SU-DHL-6 (cell line): ENCODE measurements at regions not wholly inside any gene's neighbourhood (a gene's known extent, or its start where the extent isn't known, plus 50 kb on each side); places are given as distances from the start of the nearest gene placed in this dataset.

Experiments
- H2AFZ ChIP-seq: fragments of 200-600 bp; sonication (generic); 2 replicates; pipeline ENCODE4 v1.6.1; 2014; ENCODE audit warnings: low read depth, mild to moderate bottlenecking, moderate library complexity, mixed read lengths, antibody characterized with exemption, low read length; ENCODE audit not compliant: severe bottlenecking
- H3F3A ChIP-seq: fragments of 200-600 bp; shearing (Covaris generic); 2 replicates; pipeline ENCODE4 v1.6.0; 2016; ENCODE audit warnings: antibody characterized with exemption, mild to moderate bottlenecking; ENCODE audit not compliant: insufficient read depth
- H3K27ac ChIP-seq: fragments of 200-600 bp; sonication (generic); 2 replicates; pipeline ENCODE4 v1.5.1; 2016; ENCODE audit warnings: low read depth, mild to moderate bottlenecking, low read length, moderate library complexity, mixed read lengths
- H3K27me3 ChIP-seq: fragments of 200-600 bp; sonication (generic), shearing (Covaris generic); 2 replicates; pipeline ENCODE4 v1.6.0; 2014; ENCODE audit warnings: mild to moderate bottlenecking, low read length
- H3K36me3 ChIP-seq: fragments of 200-600 bp; sonication (generic); 2 replicates; pipeline ENCODE4 v1.6.1; 2014; ENCODE audit warnings: mild to moderate bottlenecking, low read length, mixed read lengths
- H3K4me2 ChIP-seq: fragments of 300-600, 200-600 bp; shearing (Covaris generic), sonication (generic); 2 replicates; pipeline ENCODE4 v1.6.0; 2014; ENCODE audit warnings: low read length, low read depth, mild to moderate bottlenecking; ENCODE audit not compliant: poor library complexity, severe bottlenecking
- H3K4me3 ChIP-seq: fragments of 200-600 bp; sonication (generic); 2 replicates; pipeline ENCODE4 v1.5.1; 2014; ENCODE audit warnings: antibody characterized with exemption, low read length, mild to moderate bottlenecking, mixed read lengths; ENCODE audit not compliant: insufficient read depth, poor library complexity, severe bottlenecking
- H3K79me2 ChIP-seq: fragments of 200-600 bp; sonication (generic); 2 replicates; pipeline ENCODE4 v1.6.1; 2014; ENCODE audit warnings: mild to moderate bottlenecking, low read length, moderate library complexity; ENCODE audit not compliant: insufficient read depth
- H3K9ac ChIP-seq: fragments of 200-600 bp; sonication (generic); 2 replicates; pipeline ENCODE4 v1.7.0; 2014; ENCODE audit warnings: mild to moderate bottlenecking, low read length
- H3K9me2 ChIP-seq: fragments of 200-600 bp; sonication (generic); replicated peaks from 2 replicates; pipeline ENCODE4 v1.6.1; 2014; ENCODE audit warnings: low read length; ENCODE audit not compliant: insufficient read depth
- H3K9me3 ChIP-seq: fragments of 200-600 bp; sonication (generic); 2 replicates; pipeline ENCODE4 v1.6.1; 2014; ENCODE audit warnings: low read length, mixed read lengths; ENCODE audit not compliant: insufficient read depth
- H4K20me1 ChIP-seq: fragments of 200-600 bp; sonication (generic); 2 replicates; pipeline ENCODE4 v1.6.1; 2014; ENCODE audit warnings: low read depth, mild to moderate bottlenecking, antibody characterized with exemption, low read length, moderate library complexity, mixed read lengths
- CTCF ChIP-seq: fragments of 200-600 bp; sonication (generic); IDR thresholded peaks from one replicate; pipeline ENCODE4 v1.5.1; 2017; ENCODE audit warnings: antibody characterized with exemption, mild to moderate bottlenecking, low read length, moderate library complexity; ENCODE audit not compliant: insufficient read depth, poor library complexity, severe bottlenecking
- EZH2phosphoT487 ChIP-seq: fragments of 200-600 bp; sonication (generic), shearing (Covaris generic); conservative IDR thresholded peaks from 2 replicates; pipeline ENCODE4 v1.6.1; 2018; ENCODE audit warnings: mild to moderate bottlenecking, antibody characterized with exemption, low read length, moderate library complexity, mixed read lengths

GRCh38 chr5:61894046-61894445, 412.0 kb upstream of the KIF2A start:
- no peaks in the 10 kb centered on the region for H4K20me1 ChIP-seq
- no peak overlapping the region for H2AFZ ChIP-seq
- H3K36me3 ChIP-seq: no peaks in the 10 kb centered on the region
- no peak overlapping the region for H3K4me3 ChIP-seq
- H3F3A ChIP-seq: no peaks in the 10 kb centered on the region
- H3K79me2 ChIP-seq: no peaks in the 10 kb centered on the region
- H3K27me3 ChIP-seq: no peaks in the 10 kb centered on the region
- H3K27ac ChIP-seq: no peak overlapping the region
- no peak overlapping the region for H3K4me2 ChIP-seq
- no peaks in the 10 kb centered on the region for H3K9me3 ChIP-seq
- TF ChIP-seq CTCF: no peak
- TF ChIP-seq EZH2phosphoT487: no peak
- no peaks in the 10 kb centered on the region for H3K9me2 ChIP-seq
- H3K9ac ChIP-seq: no peak overlapping the region

GRCh38 chr5:61896811-61897210, 409.2 kb upstream of the KIF2A start:
- no peaks in the 10 kb centered on the region for H4K20me1 ChIP-seq
- no peak overlapping the region for H3K4me2 ChIP-seq
- no peaks in the 10 kb centered on the region for H3K36me3 ChIP-seq
- TF ChIP-seq CTCF: no peak
- TF ChIP-seq EZH2phosphoT487: no peak
- H3K27ac ChIP-seq: no peak overlapping the region
- H3F3A ChIP-seq: no peaks in the 10 kb centered on the region
- no peak overlapping the region for H3K9ac ChIP-seq
- H3K27me3 ChIP-seq: no peaks in the 10 kb centered on the region
- no peak overlapping the region for H2AFZ ChIP-seq
- no peaks in the 10 kb centered on the region for H3K79me2 ChIP-seq
- H3K9me2 ChIP-seq: no peaks in the 10 kb centered on the region
- no peaks in the 10 kb centered on the region for H3K9me3 ChIP-seq
- no peak overlapping the region for H3K4me3 ChIP-seq

GRCh38 chr5:61897251-61897650, 408.8 kb upstream of the KIF2A start:
- no peak overlapping the region for H3K9ac ChIP-seq
- H3K79me2 ChIP-seq: no peaks in the 10 kb centered on the region
- H3F3A ChIP-seq: no peaks in the 10 kb centered on the region
- TF ChIP-seq EZH2phosphoT487 (no peak), CTCF (no peak)
- no peaks in the 10 kb centered on the region for H3K27me3 ChIP-seq
- no peak overlapping the region for H3K4me2 ChIP-seq
- H3K36me3 ChIP-seq: no peaks in the 10 kb centered on the region
- H3K9me2 ChIP-seq: no peaks in the 10 kb centered on the region
- H3K4me3 ChIP-seq: no peak overlapping the region
- H3K9me3 ChIP-seq: no peaks in the 10 kb centered on the region
- no peak overlapping the region for H3K27ac ChIP-seq
- H2AFZ ChIP-seq: no peak overlapping the region
- no peaks in the 10 kb centered on the region for H4K20me1 ChIP-seq

- Histone ChIP-seq H3K4me3 (no peak overlapping the region), H3K27me3 (no peaks in the 10 kb centered on the region), H3F3A (no peaks in the 10 kb centered on the region), H3K9me3 (no peaks in the 10 kb centered on the region), H3K9ac (no peak overlapping the region), H3K9me2 (no peaks in the 10 kb centered on the region), H2AFZ (no peak overlapping the region), H3K4me2 (no peak overlapping the region), H3K27ac (no peak overlapping the region), H4K20me1 (no peaks in the 10 kb centered on the region), H3K36me3 (no peaks in the 10 kb centered on the region), H3K79me2 (no peaks in the 10 kb centered on the region)
- TF ChIP-seq EZH2phosphoT487 (no peak), CTCF (no peak)
Observed at GRCh38 chr5:61901997-61902396, 404.0 kb upstream of the KIF2A start.
